ENCODE measurements at regions not wholly inside any gene's neighbourhood (a gene's known extent, or its start where the extent isn't known, plus 50 kb on each side); places are given as distances from the start of the nearest gene placed in this dataset.

DNA sequence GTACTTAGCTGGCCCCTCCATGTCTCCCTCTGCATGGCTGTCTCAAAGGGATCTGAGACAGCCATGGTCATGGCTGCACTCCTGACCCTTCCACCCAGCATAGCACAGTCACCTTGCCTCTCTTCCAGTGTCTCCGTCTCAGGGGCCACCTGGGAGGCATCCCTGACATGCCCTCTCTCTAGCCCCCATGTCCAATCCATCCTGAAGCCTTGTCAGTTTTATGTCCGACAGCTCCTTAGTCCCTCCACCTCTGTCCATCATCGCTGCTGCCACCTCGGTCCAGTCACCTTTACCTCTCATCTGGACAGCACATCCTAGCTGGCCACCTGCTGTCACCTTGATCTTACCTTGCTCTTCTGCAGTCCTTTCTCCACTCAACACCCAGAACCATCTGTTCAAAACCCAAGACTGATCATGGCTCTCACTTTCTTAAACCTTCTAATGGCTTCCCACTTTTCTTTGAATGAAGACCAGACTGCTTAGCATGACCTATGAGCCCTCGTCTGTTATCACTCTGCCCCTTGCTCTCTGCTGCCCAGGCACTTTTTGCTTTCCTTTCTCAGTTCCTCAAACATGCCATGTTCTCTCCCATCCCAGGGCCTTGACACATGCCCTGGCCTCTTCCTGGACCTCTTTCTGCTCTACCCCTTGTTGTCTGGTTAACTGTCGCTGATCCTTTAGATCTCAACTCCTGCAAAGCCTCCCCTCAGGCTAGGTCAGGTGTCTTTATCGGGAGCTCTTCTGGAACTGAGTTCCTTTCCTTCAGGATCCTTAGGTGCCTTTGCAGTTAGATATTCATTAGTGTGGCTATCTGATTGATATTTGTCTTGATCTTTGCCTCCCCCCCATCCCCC is 181.8 kb upstream of the PITX1 start:
- Mint-ChIP-seq H3K27ac (no peak overlapping the region), H3K36me3 (ENCODE audit: low read depth) (no peaks in the 10 kb centered on the region), H3K4me1 (peaks cover 4% of the 10 kb centered on the region), H3K4me3 (no peak overlapping the region), H3K27me3 (peaks cover 38% of the 10 kb centered on the region)
- ATAC-seq, result no peak
- no peak for DNase-seq
- no peaks in the 10 kb centered on the region for H3K9me3 ChIP-seq (ENCODE audit: control insufficient read depth, low read length, poor library complexity, severe bottlenecking)

- peaks cover 4% of the 10 kb centered on the region for H3K4me1 Mint-ChIP-seq
- no peak overlapping the region for H3K4me3 Mint-ChIP-seq
- no peak for ATAC-seq
- no peak overlapping the region for H3K27ac Mint-ChIP-seq
- peaks cover 40% of the 10 kb centered on the region for H3K27me3 Mint-ChIP-seq
- DNase-seq, result no peak
- no peaks in the 10 kb centered on the region for H3K9me3 ChIP-seq (ENCODE audit: control insufficient read depth, low read length, poor library complexity, severe bottlenecking)
- peaks cover 1% of the 10 kb centered on the region for H3K36me3 Mint-ChIP-seq (ENCODE audit: low read depth)
Observed at GRCh38 chr5:135214897-135215616, 181.0 kb upstream of the PITX1 start.

DNA sequence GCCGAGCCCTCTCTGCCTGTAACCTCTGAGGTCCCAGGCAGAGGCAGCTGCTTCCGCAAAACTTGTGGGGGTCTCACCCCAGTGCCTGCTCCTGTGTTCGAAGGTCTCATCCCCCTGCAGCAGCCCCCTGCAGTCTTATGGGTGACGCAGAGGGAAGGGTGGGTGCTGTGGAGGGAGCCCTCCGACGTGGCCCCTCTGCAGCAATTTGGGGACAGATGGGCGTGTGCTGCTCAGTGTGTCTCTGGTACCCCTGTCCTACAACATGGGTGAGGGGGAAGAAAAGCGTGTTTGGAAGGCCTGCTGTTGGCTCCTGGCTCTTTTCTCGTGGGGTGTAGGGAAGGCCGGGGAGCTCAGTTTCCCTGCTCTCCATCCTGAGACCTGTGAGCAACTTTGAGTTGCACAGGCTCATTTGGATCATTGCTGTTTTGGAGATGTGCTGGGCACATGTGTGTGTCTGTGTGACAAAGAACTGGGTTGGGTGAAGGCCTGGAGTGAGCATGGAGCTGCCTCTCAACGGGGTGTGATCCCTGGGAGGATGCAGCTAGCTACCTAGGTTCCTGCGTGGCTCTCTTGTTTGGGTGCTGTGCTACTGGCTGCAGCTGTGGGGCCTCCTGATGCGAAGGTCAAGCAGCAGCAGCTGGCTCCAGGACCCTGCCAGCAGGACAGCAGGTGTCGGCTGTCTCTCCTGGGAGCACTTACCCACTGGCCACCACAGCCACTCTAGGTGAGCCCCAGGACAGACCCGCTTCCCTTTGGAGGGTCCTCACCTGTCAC is 179.6 kb upstream of the PITX1 start:
- ATAC-seq (no peak), DNase-seq (no peak)
- H3K4me3 Mint-ChIP-seq, result no peak overlapping the region
- H3K4me1 Mint-ChIP-seq, result peaks cover 4% of the 10 kb centered on the region
- peaks cover 48% of the 10 kb centered on the region for H3K27me3 Mint-ChIP-seq
- H3K36me3 Mint-ChIP-seq (ENCODE audit: low read depth), result peaks cover 3% of the 10 kb centered on the region
- H3K27ac Mint-ChIP-seq, result no peak overlapping the region
- H3K9me3 ChIP-seq (ENCODE audit: control insufficient read depth, low read length, poor library complexity, severe bottlenecking), result no peaks in the 10 kb centered on the region

DNA sequence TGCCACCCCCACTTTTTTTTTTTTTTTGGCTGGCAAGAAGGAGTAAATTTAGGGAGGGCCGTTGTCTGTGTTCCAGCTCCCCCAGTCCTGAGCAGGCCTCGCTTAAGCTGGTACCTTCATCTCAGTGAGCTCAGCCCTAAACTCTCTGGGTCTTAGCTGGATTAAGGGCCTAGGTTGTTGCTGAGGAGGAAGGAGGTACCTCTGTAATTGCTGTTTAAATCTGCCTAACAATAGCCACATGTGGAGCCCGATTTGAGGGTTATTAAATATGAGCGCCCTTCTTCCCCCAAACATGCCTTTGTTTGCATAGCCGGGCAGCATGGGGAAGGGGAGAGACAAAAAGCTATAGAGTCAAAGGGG is 179.0 kb upstream of the PITX1 start:
- Mint-ChIP-seq H3K36me3 (ENCODE audit: low read depth) (peaks cover 3% of the 10 kb centered on the region), H3K27ac (no peak overlapping the region), H3K27me3 (peaks cover 49% of the 10 kb centered on the region), H3K4me3 (no peak overlapping the region), H3K4me1 (peaks cover 4% of the 10 kb centered on the region)
- ATAC-seq (no peak), DNase-seq (no peak)
- H3K9me3 ChIP-seq (ENCODE audit: control insufficient read depth, low read length, poor library complexity, severe bottlenecking), result no peaks in the 10 kb centered on the region

DNA sequence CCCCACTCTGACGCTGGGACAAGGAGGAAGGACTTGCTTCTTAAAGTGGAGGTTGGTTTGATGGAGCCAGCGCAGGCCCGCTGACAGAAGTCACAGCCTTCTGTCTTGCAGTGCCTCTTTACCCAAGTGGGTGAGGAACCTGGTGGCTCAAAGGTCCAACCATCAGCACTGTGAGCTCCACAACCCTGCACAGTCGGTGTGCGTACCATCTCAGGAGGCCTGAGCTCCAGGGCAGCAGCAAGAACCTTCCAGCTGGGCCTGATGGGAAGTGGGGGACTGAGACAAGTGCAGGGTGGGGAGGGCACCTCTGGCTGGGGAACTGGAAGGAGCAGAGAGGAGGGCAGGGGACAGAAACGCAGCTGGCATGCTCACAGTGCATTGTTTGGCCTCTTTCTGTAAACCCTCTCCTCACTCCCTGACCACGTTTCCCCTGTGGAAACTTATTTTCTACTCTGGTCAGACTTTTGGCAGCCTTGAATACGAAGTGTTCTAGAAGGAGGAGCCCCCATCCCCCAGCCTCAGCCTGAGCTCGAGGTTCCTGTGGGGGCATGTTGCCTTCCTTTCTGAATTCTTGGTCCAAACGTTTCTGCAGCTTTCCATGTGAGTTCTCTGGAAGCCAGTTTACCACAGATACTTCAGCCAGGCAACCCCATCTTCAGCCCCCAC is 178.5 kb upstream of the PITX1 start:
- Mint-ChIP-seq H3K4me3 (no peak overlapping the region), H3K27me3 (peaks cover 48% of the 10 kb centered on the region), H3K27ac (no peak overlapping the region), H3K36me3 (ENCODE audit: low read depth) (peaks cover 3% of the 10 kb centered on the region), H3K4me1 (peaks cover 4% of the 10 kb centered on the region)
- no peaks in the 10 kb centered on the region for H3K9me3 ChIP-seq (ENCODE audit: control insufficient read depth, low read length, poor library complexity, severe bottlenecking)
- ATAC-seq (no peak), DNase-seq (no peak)

GRCh38 chr5:135211791-135212190 is 177.8 kb upstream of the PITX1 start:
- no peak overlapping the region for H3K27ac Mint-ChIP-seq
- H3K4me3 Mint-ChIP-seq, result no peak overlapping the region
- peaks cover 46% of the 10 kb centered on the region for H3K27me3 Mint-ChIP-seq

GRCh38 chr5:135211083-135211790 is 177.2 kb upstream of the PITX1 start:
- no peaks in the 10 kb centered on the region for H3K9me3 ChIP-seq (ENCODE audit: control insufficient read depth, low read length, poor library complexity, severe bottlenecking)
- DNase-seq (no peak), ATAC-seq (no peak)
- peaks cover 3% of the 10 kb centered on the region for H3K36me3 Mint-ChIP-seq (ENCODE audit: low read depth)
- H3K27me3 Mint-ChIP-seq, result peaks cover 51% of the 10 kb centered on the region
- peaks cover 4% of the 10 kb centered on the region for H3K4me1 Mint-ChIP-seq
- no peak overlapping the region for H3K27ac Mint-ChIP-seq
- no peak overlapping the region for H3K4me3 Mint-ChIP-seq

More at GRCh38 chr5:135211791-135212190, 177.8 kb upstream of the PITX1 start:
- H3K9me3 ChIP-seq (ENCODE audit: control insufficient read depth, low read length, poor library complexity, severe bottlenecking), result no peaks in the 10 kb centered on the region
- DNase-seq (no peak), ATAC-seq (no peak)
- Mint-ChIP-seq H3K4me1 (peaks cover 4% of the 10 kb centered on the region), H3K36me3 (ENCODE audit: low read depth) (peaks cover 3% of the 10 kb centered on the region)

- Mint-ChIP-seq H3K27me3 (peaks cover 45% of the 10 kb centered on the region), H3K4me1 (peaks cover 1% of the 10 kb centered on the region), H3K36me3 (ENCODE audit: low read depth) (peaks cover 3% of the 10 kb centered on the region), H3K4me3 (no peak overlapping the region), H3K27ac (no peak overlapping the region)
- no peak for DNase-seq
- no peak for ATAC-seq
- no peaks in the 10 kb centered on the region for H3K9me3 ChIP-seq (ENCODE audit: control insufficient read depth, low read length, poor library complexity, severe bottlenecking)
Observed at GRCh38 chr5:135210286-135211055, 176.4 kb upstream of the PITX1 start.

DNA sequence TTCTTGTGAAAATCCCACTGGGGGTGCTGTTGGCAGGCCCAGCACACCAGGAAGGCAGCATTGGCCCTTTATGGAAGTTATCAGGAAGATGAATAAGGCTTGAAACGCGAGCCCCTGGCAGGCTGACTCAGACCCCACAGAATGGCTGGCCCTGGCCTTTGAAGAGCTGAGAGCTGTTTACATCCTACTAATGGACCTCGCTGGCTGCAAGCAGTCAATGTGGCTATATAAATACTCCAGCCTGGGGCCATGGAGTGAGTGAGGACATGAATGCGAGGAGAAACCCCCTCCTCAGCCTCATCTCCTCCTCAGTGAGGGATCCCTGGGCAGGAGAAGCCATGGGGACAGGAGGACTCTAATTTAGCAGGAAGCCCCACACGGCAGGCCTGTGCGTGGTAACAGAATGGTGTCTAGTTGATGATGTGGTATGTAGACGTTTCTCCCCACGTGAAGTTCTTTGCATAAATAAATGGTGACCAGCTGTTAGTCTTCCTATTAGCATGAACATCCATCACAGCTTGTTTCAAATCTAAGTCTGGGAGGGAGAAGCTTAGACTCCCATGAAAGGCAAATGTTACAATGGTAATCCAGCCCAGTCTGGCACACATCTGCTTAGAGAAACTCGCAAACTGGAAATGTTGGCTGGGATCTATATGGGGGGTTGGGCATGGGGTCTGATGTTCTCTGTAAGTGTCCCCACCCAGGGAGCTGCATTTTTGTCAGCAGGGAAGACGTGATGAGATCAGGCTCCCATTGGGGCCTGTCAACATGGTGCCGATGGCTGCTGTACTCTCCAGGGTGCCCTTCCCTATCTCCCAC is 175.1 kb upstream of the PITX1 start:
- Mint-ChIP-seq H3K27ac (no peak overlapping the region), H3K27me3 (peaks cover 36% of the 10 kb centered on the region), H3K4me3 (no peak overlapping the region), H3K36me3 (ENCODE audit: low read depth) (peaks cover 3% of the 10 kb centered on the region), H3K4me1 (no peaks in the 10 kb centered on the region)
- DNase-seq (no peak), ATAC-seq (no peak)
- H3K9me3 ChIP-seq (ENCODE audit: control insufficient read depth, low read length, poor library complexity, severe bottlenecking), result no peaks in the 10 kb centered on the region

DNA sequence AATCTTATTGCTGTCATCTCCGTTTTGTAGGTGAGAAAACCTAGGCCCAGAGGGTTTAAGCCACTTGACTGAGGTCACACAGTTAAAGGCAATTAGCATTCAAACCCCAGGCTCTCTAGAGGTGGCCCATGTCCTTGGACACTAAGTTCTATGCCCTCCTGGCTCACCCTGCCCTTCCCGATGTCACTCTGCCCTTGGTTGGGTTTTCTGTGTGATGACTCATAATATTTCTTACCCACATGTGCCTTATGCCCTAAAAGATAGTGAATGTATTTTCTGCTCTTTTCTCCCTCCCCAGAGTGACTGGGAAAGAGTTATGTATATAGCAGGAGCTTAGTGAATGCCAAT is 174.5 kb upstream of the PITX1 start:
- H3K27ac Mint-ChIP-seq, result no peak overlapping the region
- DNase-seq (no peak), ATAC-seq (no peak)
- no peaks in the 10 kb centered on the region for H3K4me1 Mint-ChIP-seq
- peaks cover 3% of the 10 kb centered on the region for H3K36me3 Mint-ChIP-seq (ENCODE audit: low read depth)
- peaks cover under 1% of the 10 kb centered on the region for H3K9me3 ChIP-seq (ENCODE audit: control insufficient read depth, low read length, poor library complexity, severe bottlenecking)
- no peak overlapping the region for H3K4me3 Mint-ChIP-seq
- peaks cover 36% of the 10 kb centered on the region for H3K27me3 Mint-ChIP-seq

DNA sequence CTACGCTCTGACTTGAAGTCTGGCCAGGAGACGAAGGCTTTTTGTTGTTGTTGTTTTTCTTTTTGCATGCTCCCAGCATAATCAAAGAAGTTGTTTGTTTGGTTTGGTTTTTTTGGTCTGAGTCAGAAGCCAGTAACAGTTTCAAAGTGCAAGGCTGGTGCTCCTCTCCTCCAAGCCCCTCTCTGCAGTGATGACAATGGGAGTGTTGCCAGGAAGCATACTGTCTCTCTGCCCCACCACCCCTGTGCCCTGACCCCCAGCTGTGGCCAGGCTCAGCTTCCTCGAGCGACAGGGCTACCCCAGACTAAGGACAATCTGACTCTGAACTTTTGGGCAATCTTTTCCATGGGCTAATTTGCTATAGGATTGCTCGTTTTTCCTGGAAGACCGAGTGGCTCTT is 173.8 kb upstream of the PITX1 start:
- H3K27ac Mint-ChIP-seq, result no peak overlapping the region
- H3K27me3 Mint-ChIP-seq, result peaks cover 36% of the 10 kb centered on the region
- peaks cover 3% of the 10 kb centered on the region for H3K36me3 Mint-ChIP-seq (ENCODE audit: low read depth)
- peaks cover 4% of the 10 kb centered on the region for H3K9me3 ChIP-seq (ENCODE audit: control insufficient read depth, low read length, poor library complexity, severe bottlenecking)
- no peak overlapping the region for H3K4me3 Mint-ChIP-seq
- DNase-seq (no peak), ATAC-seq (no peak)
- no peaks in the 10 kb centered on the region for H3K4me1 Mint-ChIP-seq
